ENCODE measurements at regions not wholly inside any gene's neighbourhood (a gene's known extent, or its start where the extent isn't known, plus 50 kb on each side); places are given as distances from the start of the nearest gene placed in this dataset.

DNA sequence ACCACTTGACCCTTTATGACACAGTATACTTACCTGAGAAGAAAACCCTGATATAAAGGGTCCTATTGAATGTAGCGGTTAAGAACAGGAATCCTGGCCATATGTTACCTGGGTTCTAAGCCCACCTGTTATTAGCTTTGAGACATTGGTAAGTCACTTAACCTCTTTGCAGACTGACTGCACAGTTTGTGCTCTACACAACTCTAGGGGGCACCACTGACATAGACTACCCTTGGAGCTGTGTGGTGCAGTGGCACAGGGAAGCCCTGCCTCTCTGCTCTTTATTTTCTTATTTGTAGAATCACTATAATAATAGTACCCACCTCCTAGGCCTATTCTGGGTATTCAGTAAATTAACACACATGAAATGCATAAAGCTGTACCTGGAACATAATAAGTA lies 165.6 kb downstream of the C1orf94 start:
- Histone ChIP-seq H3K27me3 (ENCODE audit: control insufficient read depth in 2 of 2, insufficient read depth in 2 of 2, low read length in 2 of 2) (no peaks in the 10 kb centered on the region), H3K27ac (ENCODE audit: insufficient read depth, low read depth, low read length) (no peak overlapping the region), H3K4me3 (replicated peaks in 1 of 3; ENCODE audit: insufficient read depth in 1 of 3, low read depth in 1 of 3, low read length in 3 of 3) (no peak overlapping the region), H3K9me1 (replicated peaks; ENCODE audit: control insufficient read depth, extremely low read depth, insufficient read depth, low read length) (no peaks in the 10 kb centered on the region), H3K9me3 (replicated peaks; ENCODE audit: control insufficient read depth, insufficient read depth, low read length) (peaks cover 2% of the 10 kb centered on the region), H3K4me1 (ENCODE audit: control insufficient read depth, extremely low read depth, insufficient read depth, low read length) (no peaks in the 10 kb centered on the region), H3K4me2 (ENCODE audit: insufficient read depth, low read length) (no peak overlapping the region), H3K36me3 (ENCODE audit: control insufficient read depth in 2 of 2, extremely low read depth in 1 of 2, insufficient read depth in 2 of 2, low read length in 2 of 2) (no peaks in the 10 kb centered on the region), H3K79me2 (ENCODE audit: control insufficient read depth, insufficient read depth, low read length) (no peaks in the 10 kb centered on the region), H4K20me1 (replicated peaks; ENCODE audit: control insufficient read depth, extremely low read depth, insufficient read depth, low read length) (no peaks in the 10 kb centered on the region), H2AFZ (ENCODE audit: low read depth, low read length) (no peak overlapping the region), H3K9ac (replicated peaks; ENCODE audit: extremely low read depth, insufficient read depth, low read length) (no peak overlapping the region)
- ChIA-PET POLR2A (no interaction called here), CTCF (no interaction called here)
- TF ChIP-seq POLR2A (IDR thresholded peaks at IDR 0.05; ENCODE audit: low read depth, low read length): no peak
- no peak for TF ChIP-seq CTCF (IDR thresholded peaks at IDR 0.05; ENCODE audit: extremely low read depth in 1 of 2, insufficient read depth in 1 of 2, low read depth in 1 of 2, low read length in 2 of 2)
- TF ChIP-seq EZH2 (IDR thresholded peaks at IDR 0.05; ENCODE audit: borderline replicate concordance, low read depth, low read length, severe bottlenecking): no peak
- TF ChIP-seq, protein P1, sequence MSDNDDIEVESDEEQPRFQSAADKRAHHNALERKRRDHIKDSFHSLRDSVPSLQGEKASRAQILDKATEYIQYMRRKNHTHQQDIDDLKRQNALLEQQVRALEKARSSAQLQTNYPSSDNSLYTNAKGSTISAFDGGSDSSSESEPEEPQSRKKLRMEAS (IDR thresholded peaks at IDR 0.05; ENCODE audit: insufficient read depth, insufficient read length): no peak
- FAIRE-seq: no peak
- intact Hi-C loops (cut with micrococcal nuclease): no loop called here
- no TSS peak for BruUV-seq (replicated peaks)
- no peak for DNase-seq (ENCODE audit: low read depth, low spot score)
- dilution Hi-C loops (cut with MboI; ENCODE audit: extremely low pct_ligation_motif_present, low sequenced_read_pairs): no loop called here

- no peak overlapping the region for H3K9ac ChIP-seq (replicated peaks; ENCODE audit: extremely low read depth, insufficient read depth, low read length)
Measured at GRCh38 chr1:34346128-34346527, 169.4 kb downstream of the C1orf94 start.

More at GRCh38 chr1:34346128-34346527, 169.4 kb downstream of the C1orf94 start:
- DNase-seq (ENCODE audit: low read depth, low spot score): no peak
- H3K27me3 ChIP-seq (ENCODE audit: control insufficient read depth in 2 of 2, insufficient read depth in 2 of 2, low read length in 2 of 2): no peaks in the 10 kb centered on the region
- H3K4me2 ChIP-seq (ENCODE audit: insufficient read depth, low read length): no peak overlapping the region
- no peaks in the 10 kb centered on the region for H3K9me3 ChIP-seq (replicated peaks; ENCODE audit: control insufficient read depth, insufficient read depth, low read length)
- intact Hi-C loops (cut with micrococcal nuclease) (no loop called here), dilution Hi-C loops (cut with MboI; ENCODE audit: extremely low pct_ligation_motif_present, low sequenced_read_pairs) (no loop called here)
- no peak overlapping the region for H2AFZ ChIP-seq (ENCODE audit: low read depth, low read length)
- H3K9me1 ChIP-seq (replicated peaks; ENCODE audit: control insufficient read depth, extremely low read depth, insufficient read depth, low read length): no peaks in the 10 kb centered on the region
- no peak overlapping the region for H3K4me3 ChIP-seq (replicated peaks in 1 of 3; ENCODE audit: insufficient read depth in 1 of 3, low read depth in 1 of 3, low read length in 3 of 3)
- no peaks in the 10 kb centered on the region for H4K20me1 ChIP-seq (replicated peaks; ENCODE audit: control insufficient read depth, extremely low read depth, insufficient read depth, low read length)
- no peaks in the 10 kb centered on the region for H3K79me2 ChIP-seq (ENCODE audit: control insufficient read depth, insufficient read depth, low read length)
- ChIA-PET CTCF (no interaction called here), POLR2A (no interaction called here)
- TF ChIP-seq, protein P1 (IDR thresholded peaks at IDR 0.05; ENCODE audit: insufficient read depth, insufficient read length): no peak
- no peak overlapping the region for H3K27ac ChIP-seq (ENCODE audit: insufficient read depth, low read depth, low read length)
- BruUV-seq (replicated peaks): no TSS peak
- H3K4me1 ChIP-seq (ENCODE audit: control insufficient read depth, extremely low read depth, insufficient read depth, low read length): no peaks in the 10 kb centered on the region
- no peaks in the 10 kb centered on the region for H3K36me3 ChIP-seq (ENCODE audit: control insufficient read depth in 2 of 2, extremely low read depth in 1 of 2, insufficient read depth in 2 of 2, low read length in 2 of 2)
- no peak for FAIRE-seq

All from endothelial cell of umbilical vein (primary cell).